HG03571 (cell line): ENCODE measurements at regions not wholly inside any gene's neighbourhood (a gene's known extent, or its start where the extent isn't known, plus 50 kb on each side); places are given as distances from the start of the nearest gene placed in this dataset.
"Not testable (repeated sequence)": the region's sequence is repeated elsewhere in the genome, so short reads cannot be mapped to it uniquely, and the experiment has no call there.

Source experiments
- ATAC-seq: cut with Tn5 transposase; IDR thresholded peaks from one replicate; pipeline ENCODE4 v1.9.1; 2021; ENCODE audit not compliant: unreplicated experiment

GRCh38 chr5:10921160-10921559 lies 160.1 kb upstream of the DAP start:
- ATAC-seq = no peak

- ATAC-seq = no peak
These were observed 159.4 kb upstream of the DAP start for GRCh38 chr5:10920400-10920799.

GRCh38 chr5:10914741-10915480 lies 153.9 kb upstream of the DAP start:
- ATAC-seq = no peak

- ATAC-seq = no peak
These were observed 152.8 kb upstream of the DAP start for GRCh38 chr5:10913841-10914240.

DNA sequence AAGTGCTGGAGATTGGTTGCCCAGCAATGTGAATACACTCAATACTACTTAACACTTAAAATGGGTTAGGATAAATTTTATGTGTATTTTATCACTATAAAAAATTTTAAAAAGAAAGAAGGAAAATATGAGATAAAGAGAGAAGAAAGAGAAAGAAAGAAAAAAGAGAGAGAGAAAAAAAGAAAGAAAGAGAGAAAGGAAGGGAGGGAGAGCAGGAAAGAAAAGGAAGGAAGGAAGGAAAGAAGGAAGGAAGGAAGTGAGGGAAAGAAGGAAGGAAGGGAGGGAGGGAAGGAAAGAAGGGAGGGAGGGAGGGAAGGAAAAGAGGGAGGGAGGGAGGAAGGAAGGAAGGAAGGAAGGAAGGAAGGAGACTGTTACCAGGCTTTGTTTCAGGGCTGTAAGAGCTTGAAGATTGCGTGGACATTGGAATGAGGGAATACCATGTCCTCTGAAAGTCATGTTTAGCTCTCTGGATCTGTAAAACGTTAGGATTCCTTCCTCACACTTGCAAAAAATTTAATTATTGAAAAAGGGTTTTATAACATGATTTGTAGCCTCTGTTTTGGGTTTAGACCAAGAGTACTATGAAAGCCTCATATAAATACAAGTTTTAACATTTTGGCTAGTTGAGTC lies 152.3 kb upstream of the DAP start:
- ATAC-seq = no peak

GRCh38 chr5:10912435-10912834 lies 151.4 kb upstream of the DAP start:
- ATAC-seq = no peak

- ATAC-seq = no peak
These were observed 149.2 kb upstream of the DAP start for GRCh38 chr5:10910261-10910660.

- ATAC-seq = no peak
These were observed 143.9 kb upstream of the DAP start for GRCh38 chr5:10904862-10905432.

DNA sequence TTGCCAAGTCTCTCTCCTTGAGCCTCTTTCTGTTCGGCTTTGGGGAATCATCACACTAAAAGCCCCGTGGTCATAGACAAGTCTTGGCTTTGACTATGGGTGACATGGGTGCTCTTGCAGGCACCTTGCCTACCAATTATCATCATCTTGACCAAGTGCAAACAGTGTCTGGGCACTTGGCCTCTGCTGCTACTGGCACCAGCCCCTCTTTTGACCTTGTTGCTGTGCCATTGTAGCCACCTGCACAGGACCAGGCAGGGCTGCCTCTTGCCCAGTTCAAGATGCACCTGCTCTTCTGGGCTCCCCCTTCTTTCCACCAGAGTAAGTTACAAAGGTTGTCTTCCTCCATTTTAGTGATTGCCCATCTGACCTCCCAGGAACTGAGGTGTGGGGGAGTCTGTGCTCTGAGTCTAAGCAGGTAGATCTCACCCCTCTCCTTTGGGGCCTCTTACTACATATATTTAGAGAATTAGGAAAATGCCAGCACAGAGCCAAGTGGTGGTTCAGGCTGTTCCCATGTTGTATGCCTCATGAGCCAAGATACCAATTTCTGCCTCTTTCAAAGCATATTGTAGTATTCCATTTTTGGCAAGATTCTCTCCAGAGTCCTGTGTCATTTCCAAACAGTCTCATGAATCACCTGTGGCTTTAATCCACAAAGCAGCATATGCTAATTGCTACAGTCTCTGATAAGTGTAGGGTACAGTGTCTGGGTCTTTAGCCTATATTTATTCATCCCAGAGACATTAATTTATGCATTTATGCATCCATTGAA lies 142.9 kb upstream of the DAP start:
- no peak for ATAC-seq

- no peak for ATAC-seq
These were observed 141.1 kb upstream of the DAP start for GRCh38 chr5:10902145-10902544.

GRCh38 chr5:10898514-10898913 lies 137.5 kb upstream of the DAP start:
- no peak for ATAC-seq

GRCh38 chr5:10896016-10896415 lies 135.0 kb upstream of the DAP start:
- ATAC-seq = no peak

- ATAC-seq = no peak
These were observed 133.5 kb upstream of the DAP start for GRCh38 chr5:10894445-10895054.

GRCh38 chr5:10892911-10893215 lies 131.8 kb upstream of the DAP start:
- ATAC-seq = no peak

- ATAC-seq = no peak
These were observed 131.3 kb upstream of the DAP start for GRCh38 chr5:10892147-10892910.

DNA sequence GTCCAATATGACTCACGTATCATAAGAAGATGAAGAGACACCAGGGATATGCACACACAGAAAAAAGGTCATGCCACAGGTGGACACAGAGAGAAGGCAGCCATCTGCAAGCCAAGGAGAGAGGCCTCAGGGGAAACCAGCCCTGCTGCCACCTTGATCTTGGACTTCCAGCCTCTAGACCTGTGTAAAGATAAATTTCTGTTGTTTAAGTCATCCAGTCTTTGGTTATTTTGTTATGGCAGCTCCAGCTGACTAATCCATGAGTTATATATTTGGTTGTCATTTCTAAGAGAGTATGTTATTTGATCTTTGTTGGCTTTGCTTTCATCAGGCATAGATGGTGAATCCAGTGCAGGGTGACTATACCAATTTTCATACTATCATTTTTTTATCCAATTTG lies 130.2 kb upstream of the DAP start:
- no peak for ATAC-seq

DNA sequence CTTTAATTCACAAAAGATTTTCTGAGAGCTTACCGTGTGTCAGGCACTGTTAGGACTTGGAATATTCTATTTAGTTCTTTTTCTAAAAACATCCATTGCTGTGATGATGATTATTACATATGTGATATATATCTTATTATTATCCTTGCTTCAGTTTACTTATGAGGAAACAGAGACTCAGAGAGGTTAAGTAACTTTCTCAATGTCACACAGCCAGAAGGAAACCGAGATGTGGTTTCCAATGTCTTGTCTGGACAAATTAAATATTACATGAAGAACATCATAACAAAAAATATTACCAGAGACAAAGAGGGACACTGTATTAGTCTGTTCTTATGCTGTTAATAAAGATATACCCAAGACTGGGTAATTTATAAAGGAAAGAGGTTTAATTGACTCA lies 125.5 kb upstream of the DAP start:
- no peak for ATAC-seq

DNA sequence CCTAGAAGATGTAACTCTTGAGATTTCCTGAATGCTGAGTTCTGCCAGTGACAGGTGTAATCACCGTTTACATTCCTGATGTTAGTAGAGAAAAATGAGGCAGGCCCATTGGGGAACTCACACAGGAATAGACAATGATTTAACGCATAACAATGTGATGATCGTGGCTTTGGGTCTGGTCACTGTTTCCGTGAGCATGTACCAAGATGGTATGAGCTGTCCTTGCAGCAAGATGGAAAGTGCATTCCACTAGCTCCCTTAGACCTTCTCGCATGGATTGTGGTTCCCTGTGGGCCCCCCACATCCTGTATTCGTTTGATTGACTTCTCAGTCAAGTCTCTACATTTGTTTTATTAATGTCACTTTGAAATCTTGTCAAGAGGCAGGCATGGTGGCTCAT lies 124.0 kb upstream of the DAP start:
- ATAC-seq = no peak

GRCh38 chr5:10883945-10884344 lies 122.9 kb upstream of the DAP start:
- not testable (repeated sequence) for ATAC-seq

DNA sequence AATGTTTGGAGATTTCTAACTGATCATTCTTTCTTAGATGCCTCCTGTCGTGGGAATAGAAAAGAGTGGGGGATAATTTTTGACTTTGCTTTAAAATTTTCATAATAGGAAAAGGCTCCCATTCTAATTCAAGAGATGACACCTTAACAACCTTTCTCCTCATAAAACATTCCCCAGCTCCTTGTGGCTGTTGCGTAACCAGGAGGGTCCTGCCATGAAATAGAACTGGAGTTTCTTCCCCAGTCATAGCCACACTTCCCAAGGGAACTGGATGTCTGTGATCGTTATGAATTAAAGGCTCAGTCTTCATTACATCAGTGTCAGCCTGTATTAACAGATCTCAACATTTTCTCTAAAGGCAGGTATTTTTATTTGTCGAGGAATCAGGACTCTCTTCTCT lies 119.9 kb upstream of the DAP start:
- ATAC-seq = no peak

DNA sequence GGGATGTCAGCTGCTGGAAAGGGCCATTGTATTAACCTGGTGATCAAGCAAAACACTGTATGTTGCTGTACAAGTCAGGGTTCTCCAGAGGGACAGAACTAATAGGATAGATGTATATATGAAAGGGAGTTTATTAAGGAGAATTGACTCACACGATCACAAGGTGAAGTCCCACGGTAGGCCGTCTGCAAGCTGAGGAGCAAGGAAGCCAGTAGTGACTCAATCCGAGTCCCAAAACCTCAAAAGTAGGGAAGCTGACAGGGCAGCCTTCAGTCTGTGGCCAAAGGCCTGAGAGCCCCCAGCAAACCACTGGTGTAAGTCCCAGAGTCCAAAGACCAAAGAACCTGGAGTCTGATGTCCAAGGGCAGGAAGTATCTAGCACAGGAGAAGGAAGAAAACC lies 116.0 kb upstream of the DAP start:
- ATAC-seq = not testable (repeated sequence)
